ENCODE measurements at regions not wholly inside any gene's neighbourhood (a gene's known extent, or its start where the extent isn't known, plus 50 kb on each side); places are given as distances from the start of the nearest gene placed in this dataset.

DNA sequence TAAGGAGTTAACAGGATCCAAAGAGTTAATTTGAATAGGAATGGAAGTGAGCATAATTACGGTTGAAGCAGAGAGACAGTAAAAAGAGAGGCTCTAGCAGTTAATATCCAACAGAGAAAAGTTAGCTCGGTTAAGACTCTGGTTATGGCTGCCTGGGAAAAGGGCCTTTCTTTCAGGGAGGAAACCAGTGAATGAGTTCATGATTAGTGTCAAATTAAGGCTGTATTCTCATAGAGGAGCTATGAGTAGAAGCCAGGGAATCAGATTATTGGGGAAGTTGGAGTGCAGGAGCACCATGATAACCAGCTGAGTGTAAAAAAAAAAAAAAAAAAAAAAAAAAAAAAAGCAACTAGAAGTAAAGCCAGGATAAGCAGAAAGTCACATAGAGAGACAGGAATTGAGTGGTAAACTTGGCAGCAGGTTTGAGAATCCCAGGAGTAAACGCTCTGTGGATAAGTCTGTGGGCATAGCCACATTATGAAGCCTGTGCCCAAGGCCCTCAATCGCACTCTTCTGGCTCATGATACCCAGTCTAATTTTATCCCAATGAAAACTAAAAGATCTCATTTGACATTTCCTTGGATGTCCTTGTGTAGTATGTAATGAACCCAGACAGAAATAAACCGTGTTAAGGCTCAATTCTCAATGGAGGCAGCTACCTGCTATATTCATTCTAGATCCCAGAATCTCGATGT lies 372.6 kb upstream of the MPDZ start:
- no peak for DNase-seq

GRCh38 chr9:13651526-13651925 lies 372.0 kb upstream of the MPDZ start:
- DNase-seq: no peak

DNA sequence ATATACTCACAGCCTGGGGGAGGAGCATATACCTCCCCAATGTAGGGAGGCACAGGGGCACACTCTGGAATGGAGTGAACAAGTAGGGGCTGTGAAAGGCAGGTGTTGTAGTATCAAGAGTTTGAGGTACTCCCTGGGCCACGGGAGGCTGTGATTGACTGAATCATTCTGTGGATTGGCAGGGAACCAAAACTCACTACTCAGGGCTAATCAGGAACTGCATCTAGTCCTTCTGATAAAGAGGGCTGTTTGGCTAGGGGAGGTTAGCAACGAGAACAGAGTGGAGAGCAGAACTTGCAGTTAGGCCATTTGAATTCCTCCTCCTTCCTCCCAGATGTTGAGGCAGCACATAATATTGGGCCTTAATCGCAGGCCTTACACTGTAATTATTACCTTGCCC lies 369.2 kb upstream of the MPDZ start:
- no peak for DNase-seq

- DNase-seq: no peak
Observed at GRCh38 chr9:13648068-13648467, 368.6 kb upstream of the MPDZ start.

DNA sequence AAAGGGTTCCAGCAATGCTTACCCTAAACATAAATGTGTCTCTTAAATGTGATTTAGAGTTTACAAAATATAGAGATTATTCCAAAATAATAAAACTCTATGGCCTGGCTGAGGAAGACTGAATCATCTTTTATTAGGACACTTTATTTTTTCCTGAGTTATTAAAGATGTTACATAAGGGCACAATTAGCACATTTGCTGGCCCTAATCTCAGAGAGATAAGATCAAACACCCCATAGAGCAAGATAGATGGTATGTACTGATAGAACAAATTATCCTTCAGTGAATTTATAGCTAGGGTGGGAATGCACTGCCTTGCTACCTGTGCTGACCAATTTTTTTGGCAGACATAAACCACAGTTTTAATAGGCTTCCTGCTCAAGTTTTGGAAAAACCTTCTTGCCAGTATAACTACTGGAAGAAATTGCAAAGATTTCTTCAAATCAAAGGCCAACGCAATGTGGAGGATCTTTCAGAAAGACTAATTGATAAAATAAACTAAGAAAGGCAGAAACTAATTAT lies 367.1 kb upstream of the MPDZ start:
- DNase-seq: no peak

DNA sequence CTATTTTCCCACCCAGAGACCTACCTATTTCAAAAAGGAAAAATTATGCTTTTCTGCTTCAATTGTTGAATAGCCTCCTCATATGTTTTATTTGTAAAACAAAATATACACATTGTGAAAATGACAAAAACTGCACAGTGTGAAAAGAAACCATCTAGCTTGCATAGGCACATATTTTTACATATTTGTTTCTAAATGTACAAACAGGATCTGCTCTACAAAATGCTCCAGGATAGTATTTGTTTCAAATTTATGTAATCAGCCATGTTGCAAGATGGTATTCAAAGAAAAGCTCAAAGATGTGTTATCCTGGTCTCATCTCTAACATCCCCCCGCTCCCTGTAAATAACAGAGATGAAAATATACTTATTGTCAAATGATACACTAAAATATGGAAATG lies 366.1 kb upstream of the MPDZ start:
- no peak for DNase-seq

- DNase-seq: no peak
Observed at GRCh38 chr9:13644675-13645074, 365.2 kb upstream of the MPDZ start.

DNA sequence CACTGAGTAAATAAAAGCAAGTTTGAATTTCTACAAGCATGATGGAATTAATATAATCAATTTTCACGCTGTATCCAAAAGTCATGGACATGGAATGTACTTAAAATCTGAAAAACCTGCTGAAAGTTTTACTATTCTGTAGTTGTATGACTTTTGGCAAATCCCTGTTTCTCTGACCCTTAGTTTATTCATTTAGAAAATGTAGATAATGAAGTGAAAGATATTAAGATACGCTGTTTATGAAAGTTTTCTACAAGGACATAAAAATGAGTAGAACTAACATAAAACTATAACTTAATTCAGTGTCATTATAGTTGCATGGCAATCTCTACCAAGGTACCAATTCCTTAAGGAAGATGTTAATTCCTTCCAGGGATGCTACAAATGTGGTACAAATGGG lies 363.2 kb upstream of the MPDZ start:
- DNase-seq: no peak

DNA sequence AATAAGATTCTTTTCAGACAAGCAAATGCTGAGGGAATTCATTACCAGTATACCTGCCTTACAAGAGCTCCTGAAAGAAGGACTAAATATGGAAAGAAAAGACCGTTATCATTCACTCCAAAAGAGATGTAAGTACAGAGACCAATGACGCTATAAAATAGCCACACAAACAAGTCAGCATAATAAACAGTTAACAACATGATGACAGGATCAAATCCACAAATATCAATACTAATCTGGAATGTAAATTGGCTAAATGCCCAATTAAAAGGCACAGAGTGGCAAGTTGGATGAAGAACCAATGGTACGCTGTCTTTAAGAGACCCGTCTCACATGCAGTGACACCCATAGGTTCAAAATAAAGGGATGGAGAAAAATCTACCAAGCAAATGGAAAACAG lies 349.6 kb upstream of the MPDZ start:
- DNase-seq: no peak

DNA sequence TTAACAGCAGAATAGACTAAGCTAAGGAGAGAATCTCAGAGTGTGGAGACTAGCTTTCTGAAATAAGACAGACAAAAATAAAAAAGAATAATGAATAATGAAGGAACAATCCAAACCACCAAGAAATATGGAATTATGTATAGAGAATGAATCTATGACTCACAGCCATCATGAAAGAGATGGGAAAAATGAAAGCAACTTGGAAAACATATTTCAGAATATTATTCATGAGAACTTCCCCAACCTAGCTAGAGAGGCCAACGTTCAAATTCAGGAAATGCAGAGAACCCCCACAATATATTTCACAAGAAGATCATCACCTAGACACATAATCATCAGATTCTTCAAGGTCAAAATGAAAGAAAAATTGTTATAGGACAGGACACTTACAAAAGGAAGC lies 349.0 kb upstream of the MPDZ start:
- no peak for DNase-seq

DNA sequence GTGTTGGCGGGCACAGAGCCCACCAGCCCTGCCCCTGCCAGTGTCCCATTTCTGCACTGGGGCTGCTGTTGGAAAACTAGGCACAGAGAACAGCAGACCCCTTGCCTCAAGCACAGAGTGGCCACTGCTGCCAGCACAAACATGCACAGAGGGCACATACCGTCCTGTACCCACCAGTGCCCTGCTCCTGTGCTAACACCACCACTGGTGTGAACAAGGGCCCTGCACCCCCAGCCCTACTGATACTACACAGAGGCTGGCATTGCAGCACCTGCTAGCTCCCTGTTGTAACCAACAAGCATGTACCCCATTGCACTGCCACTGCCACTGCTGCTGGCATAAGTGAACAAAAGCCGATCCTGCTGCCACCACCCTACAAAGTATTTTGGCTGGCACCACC lies 348.0 kb upstream of the MPDZ start:
- no peak for DNase-seq

GRCh38 chr9:13627071-13627470 lies 347.6 kb upstream of the MPDZ start:
- no peak for DNase-seq

GRCh38 chr9:13626601-13627000 lies 347.1 kb upstream of the MPDZ start:
- no peak for DNase-seq

DNA sequence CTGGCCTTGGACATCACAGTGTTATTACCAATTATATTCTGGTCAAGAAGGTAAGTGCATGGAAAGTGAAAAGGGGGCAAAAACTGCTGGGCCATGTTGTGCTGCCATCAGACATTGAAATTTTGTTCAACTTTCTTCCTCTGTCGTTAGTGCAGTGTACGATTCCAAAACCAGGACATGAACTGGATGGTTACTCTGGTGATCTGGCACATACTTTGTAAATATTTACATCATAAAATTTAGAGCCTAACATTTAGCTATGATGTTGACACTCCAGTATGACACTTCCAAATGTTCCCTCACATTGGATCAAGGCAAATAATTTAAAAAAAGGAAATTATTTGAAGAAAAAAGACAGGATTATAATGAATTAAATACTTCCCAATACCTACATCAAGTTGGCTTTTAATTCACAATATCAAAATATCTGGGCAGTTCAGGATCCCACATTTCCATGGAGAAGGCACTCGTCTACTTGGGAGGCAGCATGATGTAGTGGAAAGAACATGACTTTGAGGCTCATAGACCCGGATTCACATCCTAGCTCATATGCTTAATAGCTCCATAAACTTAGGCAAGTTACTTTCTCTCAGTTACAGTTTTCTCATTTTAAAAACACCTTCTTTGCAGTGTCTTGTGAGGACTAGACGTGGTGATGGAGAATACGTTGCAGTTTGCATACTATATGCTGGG lies 342.5 kb upstream of the MPDZ start:
- no peak for DNase-seq

DNA sequence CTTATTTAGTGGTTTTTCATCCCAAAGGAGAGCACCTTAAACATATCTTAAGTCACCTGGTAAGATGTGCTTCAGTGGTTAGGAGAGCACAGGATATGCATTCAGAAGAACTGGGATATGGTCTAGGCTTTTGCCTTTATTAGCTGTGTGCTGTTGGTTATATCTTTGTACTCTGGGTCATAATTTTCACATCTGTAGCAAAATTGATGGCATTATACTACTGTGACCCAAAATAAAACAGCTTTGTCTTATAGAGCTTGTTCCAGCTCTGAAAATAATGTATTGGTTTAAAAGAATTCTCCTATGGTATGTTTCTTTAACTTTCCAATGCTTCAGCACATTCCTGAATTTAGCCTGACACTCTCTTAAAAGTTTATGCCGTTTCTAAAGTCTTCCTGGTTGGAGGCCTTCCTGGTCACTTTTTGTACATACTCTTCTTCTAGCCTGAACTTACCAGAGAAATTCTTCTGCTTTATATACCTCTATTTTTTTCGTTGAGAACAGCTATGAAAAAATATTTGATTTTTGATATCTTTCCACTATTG lies 337.1 kb upstream of the MPDZ start:
- no peak for DNase-seq

DNA sequence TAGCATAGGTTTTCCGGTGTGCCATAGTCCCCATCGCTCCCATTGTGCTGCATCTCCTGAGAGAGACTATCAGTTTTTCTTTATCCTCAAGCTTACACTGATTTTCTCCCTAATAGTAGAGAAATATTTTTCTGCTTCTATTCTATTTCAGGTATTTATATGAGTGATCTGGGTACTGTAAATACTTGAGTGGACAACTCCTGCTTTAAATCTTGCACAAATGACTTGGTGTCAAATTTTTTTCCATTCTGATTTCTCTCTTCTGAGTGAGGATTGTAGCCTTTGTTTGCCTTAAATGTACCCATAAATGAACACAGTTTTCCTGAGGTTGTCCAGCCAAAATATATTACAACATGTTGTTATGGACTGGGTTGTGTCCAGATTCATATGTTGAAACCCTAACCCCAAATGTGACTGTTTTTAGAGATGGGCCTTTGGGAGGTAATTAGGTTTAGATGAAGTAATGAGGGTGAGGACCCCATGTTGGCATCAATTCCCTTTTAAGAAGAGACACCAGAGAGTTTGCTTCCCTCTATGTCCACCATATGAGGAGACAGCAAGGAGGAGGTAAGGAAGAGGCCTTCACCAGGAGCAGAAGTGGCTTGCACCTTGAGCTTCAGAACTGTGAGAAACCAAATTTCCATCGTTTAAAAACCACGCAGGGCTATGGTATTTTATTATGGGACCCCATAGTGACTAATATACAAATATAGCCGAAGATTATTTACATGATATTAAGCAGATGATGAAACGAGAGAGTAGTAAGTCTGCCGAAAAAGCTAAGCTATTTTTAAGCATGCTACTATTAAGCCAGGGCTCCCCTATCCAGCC lies 336.4 kb upstream of the MPDZ start:
- DNase-seq: no peak

- DNase-seq: no peak
Observed at GRCh38 chr9:13614060-13614459, 334.6 kb upstream of the MPDZ start.

DNA sequence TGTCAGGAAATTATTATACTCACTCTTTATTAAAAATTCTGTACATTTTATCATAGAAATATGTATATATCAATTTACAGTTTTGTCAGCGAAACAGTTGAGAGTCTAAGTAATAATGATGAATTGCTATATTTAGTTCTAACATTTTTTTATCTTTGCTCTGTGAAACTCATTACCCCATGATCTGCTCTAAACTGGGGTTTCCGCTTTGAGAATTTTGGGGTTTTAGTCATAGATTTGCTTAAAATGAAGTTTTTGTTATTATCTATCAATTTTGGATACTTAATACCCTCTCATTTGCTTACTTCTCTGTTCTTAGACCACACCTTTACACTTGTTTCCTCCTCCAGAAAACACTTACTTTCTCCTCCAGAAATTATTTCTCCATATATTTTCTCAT lies 333.8 kb upstream of the MPDZ start:
- DNase-seq: no peak

- DNase-seq: no peak
Observed at GRCh38 chr9:13608451-13608850, 329.0 kb upstream of the MPDZ start.

DNA sequence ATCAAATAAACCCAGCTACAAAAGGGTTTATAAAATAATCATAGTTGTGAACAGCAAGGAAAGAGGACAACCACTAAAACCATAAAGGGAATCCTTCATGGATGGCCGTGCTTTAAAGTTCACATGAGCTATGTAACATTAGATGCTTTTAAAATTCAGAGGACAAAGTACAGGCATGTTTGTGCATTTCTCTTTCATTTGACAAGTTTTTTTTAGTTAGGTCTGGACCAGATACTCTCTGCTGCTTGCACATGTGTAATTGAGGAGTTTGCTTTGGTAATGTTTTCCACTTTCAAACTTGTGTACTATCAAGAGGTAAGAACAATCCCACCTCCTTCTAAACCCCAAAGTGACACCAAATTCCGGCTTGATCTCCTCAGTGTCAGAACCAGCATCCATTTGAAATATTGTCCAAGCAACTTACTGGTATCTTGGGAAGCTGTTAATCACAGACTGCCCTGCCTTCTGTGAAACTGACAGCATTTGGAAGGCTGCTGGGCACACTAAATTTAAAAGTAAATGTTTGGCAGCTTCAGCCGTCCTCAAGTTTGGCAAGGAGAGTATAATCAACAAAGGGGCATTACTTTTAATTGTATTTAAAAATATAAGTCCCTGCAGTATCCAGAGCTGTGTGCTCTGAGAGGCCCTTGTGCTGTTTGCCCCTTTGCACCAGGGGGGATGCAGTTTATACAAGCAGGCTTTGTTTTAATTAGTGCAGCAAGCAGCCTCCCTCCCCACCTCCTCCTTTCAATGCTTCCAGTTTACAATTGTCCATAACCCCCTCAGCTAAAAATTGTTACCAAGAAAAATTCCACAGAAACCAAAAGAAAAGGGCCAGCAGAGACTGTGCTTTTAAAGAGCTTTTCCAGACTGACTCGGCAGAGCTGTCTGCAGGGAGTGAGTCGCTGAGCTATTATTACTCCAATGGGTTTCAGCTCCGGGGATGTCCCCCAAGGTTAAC lies 328.3 kb upstream of the MPDZ start:
- DNase-seq: peak in 19 of 58 donors; percentile 4 to 56 (median 16)

DNA sequence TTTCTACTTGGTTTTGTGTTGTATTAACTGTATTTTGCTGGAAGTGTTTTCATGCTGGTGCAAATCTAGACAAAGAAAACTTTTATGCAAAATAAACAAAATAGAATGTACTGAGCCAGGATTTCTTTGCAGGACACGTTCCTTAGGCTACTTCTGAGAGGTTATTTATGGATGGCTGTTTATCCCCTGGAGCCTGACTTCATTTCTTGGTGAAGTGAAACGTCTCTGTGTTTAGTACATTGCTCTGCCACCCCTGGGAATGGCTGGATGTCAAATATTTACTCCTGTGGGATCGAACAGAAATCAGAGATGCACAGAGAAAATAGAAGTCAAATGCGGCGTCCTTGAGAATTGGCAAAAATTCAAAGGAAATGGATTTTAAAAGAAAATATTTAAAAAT lies 327.1 kb upstream of the MPDZ start:
- no peak for DNase-seq

Measured in anterior cingulate cortex (tissue), 58 donors.